SK-N-SH treated with all-trans-retinoic acid at 6 μM for 48 hours (cell line): ENCODE measurements at regions not wholly inside any gene's neighbourhood (a gene's known extent, or its start where the extent isn't known, plus 50 kb on each side); places are given as distances from the start of the nearest gene placed in this dataset.

ENCODE experiments used
- ARNTL ChIP-seq: fragments of 450-650 bp; formaldehyde crosslinking; IDR thresholded peaks from 2 replicates; pipeline ENCODE4 v1.5.0; 2020; ENCODE audit warnings: low read depth, mild to moderate bottlenecking, moderate library complexity, borderline replicate concordance
- CSDC2 ChIP-seq: fragments of 250-450 bp; sonication (Bioruptor Pico); IDR thresholded peaks from 2 replicates; pipeline ENCODE4 v1.5.0; 2020; ENCODE audit warnings: mild to moderate bottlenecking, moderate library complexity
- ESRRG ChIP-seq: fragments of 250-450 bp; sonication (Bioruptor Pico); IDR thresholded peaks from 2 replicates; pipeline ENCODE4 v1.6.1; 2021; ENCODE audit warnings: mild to moderate bottlenecking
- GLIS3 ChIP-seq: fragments of 250-450 bp; sonication (Bioruptor Pico); IDR thresholded peaks from 2 replicates; pipeline ENCODE4 v1.5.0; 2020; ENCODE audit warnings: mild to moderate bottlenecking, moderate library complexity
- ISL1 ChIP-seq: fragments of 250-450 bp; sonication (Bioruptor Pico); IDR thresholded peaks from 2 replicates; pipeline ENCODE4 v2.1.2; 2022; ENCODE audit warnings: mild to moderate bottlenecking, moderate library complexity
- OSR1 ChIP-seq: fragments of 250-450 bp; sonication (Bioruptor Pico); IDR thresholded peaks from 2 replicates; pipeline ENCODE4 v1.8.0; 2022; ENCODE audit warnings: moderate library complexity, mild to moderate bottlenecking, inconsistent platforms
- RARB ChIP-seq: fragments of 250-450 bp; sonication (Bioruptor Pico); IDR thresholded peaks from 2 replicates; pipeline ENCODE4 v1.8.0; 2021; ENCODE audit warnings: mild to moderate bottlenecking, moderate library complexity
- TCF4 ChIP-seq: fragments of 250-450 bp; sonication (Bioruptor Pico); IDR thresholded peaks from 2 replicates; pipeline ENCODE4 v1.8.0; 2021; ENCODE audit warnings: mild to moderate bottlenecking, moderate library complexity, borderline replicate concordance
- TOX ChIP-seq: fragments of 250-450 bp; sonication (Bioruptor Pico); IDR thresholded peaks from 2 replicates; pipeline ENCODE4 v1.8.0; 2021; ENCODE audit warnings: mild to moderate bottlenecking, moderate library complexity, borderline replicate concordance
- ZFP3 ChIP-seq: fragments of 250-450 bp; sonication (Bioruptor Pico); IDR thresholded peaks from 2 replicates; pipeline ENCODE4 v1.5.0; 2020; ENCODE audit warnings: mild to moderate bottlenecking, moderate library complexity
- ZFP30 ChIP-seq: fragments of 450-650 bp; formaldehyde crosslinking; IDR thresholded peaks from 2 replicates; pipeline ENCODE4 v1.5.0; 2022; ENCODE audit warnings: mild to moderate bottlenecking, moderate library complexity
- ZNF565 ChIP-seq: fragments of 450-650 bp; formaldehyde crosslinking; conservative IDR thresholded peaks from 2 replicates; pipeline ENCODE4 v1.5.0; 2020; ENCODE audit warnings: low read depth, mild to moderate bottlenecking, moderate library complexity
- TF ChIP-seq, protein P1 (sequence below): fragments of 250-450 bp; sonication (Bioruptor Pico); IDR thresholded peaks from 2 replicates; pipeline ENCODE4 v1.8.0; 2020; ENCODE audit warnings: mild to moderate bottlenecking, moderate library complexity, borderline replicate concordance

- no peak for TF ChIP-seq RARB (CRISPR knock-in tag)
- no peak for TF ChIP-seq ZNF565
- TF ChIP-seq ZFP3: no peak
- TF ChIP-seq ARNTL: no peak
- no peak for TF ChIP-seq OSR1
- TF ChIP-seq ZFP30 (CRISPR knock-in tag): no peak
- TF ChIP-seq CSDC2 (CRISPR knock-in tag): no peak
- TF ChIP-seq GLIS3: no peak
- TF ChIP-seq, protein P1, sequence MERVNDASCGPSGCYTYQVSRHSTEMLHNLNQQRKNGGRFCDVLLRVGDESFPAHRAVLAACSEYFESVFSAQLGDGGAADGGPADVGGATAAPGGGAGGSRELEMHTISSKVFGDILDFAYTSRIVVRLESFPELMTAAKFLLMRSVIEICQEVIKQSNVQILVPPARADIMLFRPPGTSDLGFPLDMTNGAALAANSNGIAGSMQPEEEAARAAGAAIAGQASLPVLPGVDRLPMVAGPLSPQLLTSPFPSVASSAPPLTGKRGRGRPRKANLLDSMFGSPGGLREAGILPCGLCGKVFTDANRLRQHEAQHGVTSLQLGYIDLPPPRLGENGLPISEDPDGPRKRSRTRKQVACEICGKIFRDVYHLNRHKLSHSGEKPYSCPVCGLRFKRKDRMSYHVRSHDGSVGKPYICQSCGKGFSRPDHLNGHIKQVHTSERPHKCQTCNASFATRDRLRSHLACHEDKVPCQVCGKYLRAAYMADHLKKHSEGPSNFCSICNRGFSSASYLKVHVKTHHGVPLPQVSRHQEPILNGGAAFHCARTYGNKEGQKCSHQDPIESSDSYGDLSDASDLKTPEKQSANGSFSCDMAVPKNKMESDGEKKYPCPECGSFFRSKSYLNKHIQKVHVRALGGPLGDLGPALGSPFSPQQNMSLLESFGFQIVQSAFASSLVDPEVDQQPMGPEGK: no peak
- TF ChIP-seq ISL1 (CRISPR knock-in tag): no peak
- no peak for TF ChIP-seq TOX (CRISPR knock-in tag)
- TF ChIP-seq TCF4 (CRISPR knock-in tag): no peak
- no peak for TF ChIP-seq ESRRG
Measured at GRCh38 chr10:131736321-131736980, 164.4 kb upstream of the PPP2R2D start.
